SK-N-SH (cell line): ENCODE measurements at regions not wholly inside any gene's neighbourhood (a gene's known extent, or its start where the extent isn't known, plus 50 kb on each side); places are given as distances from the start of the nearest gene placed in this dataset.

Experiments
- CHD2 ChIP-seq: fragments of 150-350 bp; IDR thresholded peaks from 2 replicates; pipeline ENCODE4 v1.6.1; 2018; ENCODE audit warnings: low read length; ENCODE audit not compliant: partially characterized antibody
- CTCF ChIP-seq: fragments of 200-600 bp; sonication (generic); IDR thresholded peaks from 2 replicates; pipeline ENCODE4 v1.6.1; 2017; ENCODE audit warnings: antibody characterized with exemption, mild to moderate bottlenecking, moderate library complexity
- EP300 ChIP-seq, 2 experiments: IDR thresholded peaks; 2 replicates each; pipeline versions ENCODE4 v1.4.0 to v1.6.1; 2012; ENCODE audit warnings: borderline replicate concordance in 1 of 2, low read depth in 1 of 2, low read length in 1 of 2
- MAX ChIP-seq: IDR thresholded peaks from 2 replicates; pipeline ENCODE4 v1.4.0; 2012; ENCODE audit warnings: low read depth
- POLR2AphosphoS5 ChIP-seq: IDR thresholded peaks from 2 replicates; pipeline ENCODE4 v1.6.1; 2012; ENCODE audit warnings: low read depth, low read length
- RAD21 ChIP-seq: IDR thresholded peaks from 2 replicates; pipeline ENCODE4 v1.6.1; 2012; ENCODE audit warnings: mild to moderate bottlenecking, low read length
- RCOR1 ChIP-seq: fragments of 150-350 bp; IDR thresholded peaks from 2 replicates; pipeline ENCODE4 v1.6.1; 2017; ENCODE audit warnings: antibody characterized with exemption, low read length
- SIN3A ChIP-seq: IDR thresholded peaks from 2 replicates; pipeline ENCODE4 v1.6.1; 2012; ENCODE audit warnings: low read depth, mild to moderate bottlenecking, low read length, moderate library complexity, borderline replicate concordance
- TF ChIP-seq, protein P1 (sequence below): IDR thresholded peaks from 2 replicates; pipeline ENCODE4; 2012
- TF ChIP-seq, protein P2 (sequence below): IDR thresholded peaks from 2 replicates; pipeline ENCODE4 v1.6.1; 2012; ENCODE audit warnings: mild to moderate bottlenecking, low read depth, low read length, moderate library complexity

GRCh38 chr13:106295971-106296370 is 239.5 kb downstream of the EFNB2 start:
- TF ChIP-seq POLR2AphosphoS5 (no peak), MAX (no peak), CHD2 (no peak), CTCF (no peak), EP300 (IDR thresholded peaks at IDR 0.05; ENCODE audit: borderline replicate concordance in 1 of 2, low read depth in 1 of 2, low read length in 1 of 2) (no peak), SIN3A (no peak), RAD21 (no peak), RCOR1 (no peak)
- TF ChIP-seq, protein P1, sequence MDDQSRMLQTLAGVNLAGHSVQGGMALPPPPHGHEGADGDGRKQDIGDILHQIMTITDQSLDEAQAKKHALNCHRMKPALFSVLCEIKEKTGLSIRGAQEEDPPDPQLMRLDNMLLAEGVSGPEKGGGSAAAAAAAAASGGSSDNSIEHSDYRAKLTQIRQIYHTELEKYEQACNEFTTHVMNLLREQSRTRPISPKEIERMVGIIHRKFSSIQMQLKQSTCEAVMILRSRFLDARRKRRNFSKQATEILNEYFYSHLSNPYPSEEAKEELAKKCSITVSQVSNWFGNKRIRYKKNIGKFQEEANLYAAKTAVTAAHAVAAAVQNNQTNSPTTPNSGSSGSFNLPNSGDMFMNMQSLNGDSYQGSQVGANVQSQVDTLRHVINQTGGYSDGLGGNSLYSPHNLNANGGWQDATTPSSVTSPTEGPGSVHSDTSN = no peak
- TF ChIP-seq, protein P2, sequence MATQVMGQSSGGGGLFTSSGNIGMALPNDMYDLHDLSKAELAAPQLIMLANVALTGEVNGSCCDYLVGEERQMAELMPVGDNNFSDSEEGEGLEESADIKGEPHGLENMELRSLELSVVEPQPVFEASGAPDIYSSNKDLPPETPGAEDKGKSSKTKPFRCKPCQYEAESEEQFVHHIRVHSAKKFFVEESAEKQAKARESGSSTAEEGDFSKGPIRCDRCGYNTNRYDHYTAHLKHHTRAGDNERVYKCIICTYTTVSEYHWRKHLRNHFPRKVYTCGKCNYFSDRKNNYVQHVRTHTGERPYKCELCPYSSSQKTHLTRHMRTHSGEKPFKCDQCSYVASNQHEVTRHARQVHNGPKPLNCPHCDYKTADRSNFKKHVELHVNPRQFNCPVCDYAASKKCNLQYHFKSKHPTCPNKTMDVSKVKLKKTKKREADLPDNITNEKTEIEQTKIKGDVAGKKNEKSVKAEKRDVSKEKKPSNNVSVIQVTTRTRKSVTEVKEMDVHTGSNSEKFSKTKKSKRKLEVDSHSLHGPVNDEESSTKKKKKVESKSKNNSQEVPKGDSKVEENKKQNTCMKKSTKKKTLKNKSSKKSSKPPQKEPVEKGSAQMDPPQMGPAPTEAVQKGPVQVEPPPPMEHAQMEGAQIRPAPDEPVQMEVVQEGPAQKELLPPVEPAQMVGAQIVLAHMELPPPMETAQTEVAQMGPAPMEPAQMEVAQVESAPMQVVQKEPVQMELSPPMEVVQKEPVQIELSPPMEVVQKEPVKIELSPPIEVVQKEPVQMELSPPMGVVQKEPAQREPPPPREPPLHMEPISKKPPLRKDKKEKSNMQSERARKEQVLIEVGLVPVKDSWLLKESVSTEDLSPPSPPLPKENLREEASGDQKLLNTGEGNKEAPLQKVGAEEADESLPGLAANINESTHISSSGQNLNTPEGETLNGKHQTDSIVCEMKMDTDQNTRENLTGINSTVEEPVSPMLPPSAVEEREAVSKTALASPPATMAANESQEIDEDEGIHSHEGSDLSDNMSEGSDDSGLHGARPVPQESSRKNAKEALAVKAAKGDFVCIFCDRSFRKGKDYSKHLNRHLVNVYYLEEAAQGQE = no peak
